ENCODE measurements at regions not wholly inside any gene's neighbourhood (a gene's known extent, or its start where the extent isn't known, plus 50 kb on each side); places are given as distances from the start of the nearest gene placed in this dataset.

DNA sequence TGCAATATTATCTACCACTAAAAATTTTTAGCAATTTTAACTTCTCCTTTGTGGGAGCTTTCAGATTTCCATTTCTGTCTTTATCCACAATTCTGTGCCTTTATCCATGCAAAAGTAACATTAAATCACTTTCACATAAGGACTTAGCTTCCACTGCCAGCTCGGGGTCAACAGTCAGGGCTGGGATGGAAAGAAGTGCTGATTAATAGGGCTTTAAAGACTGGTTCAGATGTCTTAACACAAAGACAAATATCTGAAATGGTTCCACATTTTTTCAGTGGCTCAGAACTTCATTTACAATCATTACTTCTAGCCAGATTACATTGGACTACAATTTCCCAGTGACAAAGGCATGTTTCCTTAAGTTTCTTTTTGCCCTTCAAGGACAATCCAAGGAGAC, 191.8 kb upstream of the CPHXL start:
- Mint-ChIP-seq H3K4me1 (no peaks in the 10 kb centered on the region), H3K36me3 (no peaks in the 10 kb centered on the region), H3K9me3 (peaks cover 0 to 5% (median 0%) of the 10 kb centered on the region in 11 donors), H3K27ac (no peak overlapping the region), H3K4me3 (no peak overlapping the region), H3K27me3 (peaks cover 0 to 21% (median 12%) of the 10 kb centered on the region in 5 donors)
- POLR2A ChIA-PET: no interaction called here
- H3K4me3 ChIP-seq (ENCODE audit: low read length): no peak overlapping the region
- no peaks in the 10 kb centered on the region for H3K27me3 ChIP-seq (ENCODE audit: control insufficient read depth in 2 of 2, insufficient read depth in 2 of 2, low read length in 2 of 2)
- H3K9me3 ChIP-seq (ENCODE audit: control insufficient read depth in 2 of 3, low read length in 3 of 3): no peaks in the 10 kb centered on the region
- no peaks in the 10 kb centered on the region for H3K36me3 ChIP-seq (ENCODE audit: control insufficient read depth in 2 of 3, insufficient read depth in 3 of 3, low read length in 3 of 3)
- intact Hi-C loops (cut with micrococcal nuclease): no loop called here
- CTCF ChIA-PET: no interaction called here
- DNase-seq (no peak), ATAC-seq (no peak)
- H3K27ac ChIP-seq (ENCODE audit: low read depth, low read length): no peak overlapping the region
- H3K4me1 ChIP-seq (ENCODE audit: control insufficient read depth in 2 of 2, insufficient read depth in 2 of 2, low read length in 2 of 2): no peaks in the 10 kb centered on the region

DNA sequence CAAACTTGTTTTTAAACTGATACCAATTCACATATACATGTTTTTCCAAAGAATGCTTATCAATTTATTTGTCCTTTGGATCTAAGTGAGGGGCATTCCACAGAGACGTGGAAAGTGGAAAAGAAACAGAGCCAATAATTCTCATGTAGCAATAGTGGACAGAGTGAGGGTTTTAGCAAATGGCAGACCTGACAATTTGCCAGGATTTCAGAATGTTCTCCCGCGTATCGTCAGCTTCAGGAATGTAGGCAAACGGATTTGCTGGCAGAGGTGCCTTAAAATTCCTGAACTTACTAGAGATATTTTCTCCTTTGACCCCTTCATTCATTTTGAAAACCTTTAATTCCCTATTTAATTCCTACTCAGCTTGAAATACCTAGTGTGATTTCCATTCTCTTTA, 193.4 kb upstream of the CPHXL start:
- CTCF ChIA-PET: no interaction called here
- no peaks in the 10 kb centered on the region for H3K27me3 ChIP-seq (ENCODE audit: control insufficient read depth in 2 of 2, insufficient read depth in 2 of 2, low read length in 2 of 2)
- Mint-ChIP-seq H3K36me3 (no peaks in the 10 kb centered on the region), H3K9me3 (peaks cover 0 to 5% (median 0%) of the 10 kb centered on the region in 11 donors), H3K27me3 (peaks cover 0 to 17% (median 12%) of the 10 kb centered on the region in 5 donors), H3K27ac (no peak overlapping the region), H3K4me3 (no peak overlapping the region), H3K4me1 (no peaks in the 10 kb centered on the region)
- no peaks in the 10 kb centered on the region for H3K36me3 ChIP-seq (ENCODE audit: control insufficient read depth in 2 of 3, insufficient read depth in 3 of 3, low read length in 3 of 3)
- POLR2A ChIA-PET: no interaction called here
- H3K9me3 ChIP-seq (ENCODE audit: control insufficient read depth in 2 of 3, low read length in 3 of 3): no peaks in the 10 kb centered on the region
- intact Hi-C loops (cut with micrococcal nuclease): no loop called here
- H3K27ac ChIP-seq (ENCODE audit: low read depth, low read length): no peak overlapping the region
- H3K4me3 ChIP-seq (ENCODE audit: low read length): no peak overlapping the region
- DNase-seq (no peak), ATAC-seq (no peak)
- no peaks in the 10 kb centered on the region for H3K4me1 ChIP-seq (ENCODE audit: control insufficient read depth in 2 of 2, insufficient read depth in 2 of 2, low read length in 2 of 2)

DNA sequence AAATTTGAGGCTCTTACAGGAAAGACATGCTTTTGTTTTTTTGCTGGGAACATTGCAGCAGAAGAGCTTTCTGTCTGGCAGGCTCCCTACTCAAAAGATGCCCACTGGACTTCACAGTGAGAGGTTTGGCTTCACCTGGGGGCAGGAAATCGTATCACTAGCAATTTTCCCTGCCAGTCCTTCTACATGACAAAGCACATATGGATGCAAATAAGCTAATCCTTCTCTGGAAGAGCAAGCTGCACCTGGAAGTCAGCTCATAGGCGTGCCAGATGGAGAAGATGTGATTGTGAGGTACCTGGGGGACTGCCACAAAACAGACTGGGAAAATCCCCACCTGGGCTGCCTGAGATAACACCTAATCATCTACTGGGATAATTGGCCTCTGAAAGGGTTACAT, 195.0 kb upstream of the CPHXL start:
- intact Hi-C loops (cut with micrococcal nuclease): no loop called here
- no peak overlapping the region for H3K27ac Mint-ChIP-seq
- ChIA-PET CTCF (no interaction called here), POLR2A (no interaction called here)
- no peaks in the 10 kb centered on the region for H3K4me1 Mint-ChIP-seq
- Histone ChIP-seq H3K36me3 (ENCODE audit: control insufficient read depth in 2 of 3, insufficient read depth in 3 of 3, low read length in 3 of 3) (no peaks in the 10 kb centered on the region), H3K4me3 (ENCODE audit: low read length) (no peak overlapping the region), H3K27me3 (ENCODE audit: control insufficient read depth in 2 of 2, insufficient read depth in 2 of 2, low read length in 2 of 2) (no peaks in the 10 kb centered on the region), H3K4me1 (ENCODE audit: control insufficient read depth in 2 of 2, insufficient read depth in 2 of 2, low read length in 2 of 2) (no peaks in the 10 kb centered on the region), H3K9me3 (ENCODE audit: control insufficient read depth in 2 of 3, low read length in 3 of 3) (no peaks in the 10 kb centered on the region), H3K27ac (ENCODE audit: low read depth, low read length) (no peak overlapping the region)
- no peak for DNase-seq
- ATAC-seq: no peak
- H3K9me3 Mint-ChIP-seq: peaks cover 0 to 7% (median 2%) of the 10 kb centered on the region in 11 donors
- H3K4me3 Mint-ChIP-seq: no peak overlapping the region
- peaks cover 0 to 22% (median 12%) of the 10 kb centered on the region in 5 donors for H3K27me3 Mint-ChIP-seq
- no peaks in the 10 kb centered on the region for H3K36me3 Mint-ChIP-seq

DNA sequence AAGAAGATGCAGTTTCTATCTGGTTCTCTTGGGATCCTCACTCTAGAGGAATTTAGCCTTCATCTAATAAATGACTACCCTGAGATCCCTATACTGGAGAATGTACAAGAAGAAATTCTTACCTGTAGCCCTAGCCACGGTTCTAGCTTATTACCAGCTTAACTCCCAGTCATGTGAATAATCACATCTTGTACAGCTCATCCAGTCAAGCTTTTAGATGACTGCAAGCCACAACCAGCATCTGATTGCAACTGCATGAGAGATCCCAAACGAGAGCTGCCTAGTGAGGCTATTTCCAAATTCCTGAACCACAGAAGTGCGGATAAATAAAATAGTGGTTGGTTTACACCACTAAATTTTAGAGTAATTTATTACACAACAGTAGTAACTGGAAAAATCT, 196.0 kb upstream of the CPHXL start:
- Mint-ChIP-seq H3K27me3 (peaks cover 0 to 17% (median 12%) of the 10 kb centered on the region in 5 donors), H3K9me3 (peaks cover 0 to 7% (median 2%) of the 10 kb centered on the region in 11 donors), H3K4me3 (no peak overlapping the region), H3K4me1 (no peaks in the 10 kb centered on the region), H3K36me3 (no peaks in the 10 kb centered on the region), H3K27ac (no peak overlapping the region)
- intact Hi-C loops (cut with micrococcal nuclease): no loop called here
- ATAC-seq (no peak), DNase-seq (no peak)
- Histone ChIP-seq H3K27ac (ENCODE audit: low read depth, low read length) (no peak overlapping the region), H3K36me3 (ENCODE audit: control insufficient read depth in 2 of 3, insufficient read depth in 3 of 3, low read length in 3 of 3) (no peaks in the 10 kb centered on the region), H3K4me3 (ENCODE audit: low read length) (no peak overlapping the region), H3K4me1 (ENCODE audit: control insufficient read depth in 2 of 2, insufficient read depth in 2 of 2, low read length in 2 of 2) (no peaks in the 10 kb centered on the region), H3K9me3 (ENCODE audit: control insufficient read depth in 2 of 3, low read length in 3 of 3) (no peaks in the 10 kb centered on the region), H3K27me3 (ENCODE audit: control insufficient read depth in 2 of 2, insufficient read depth in 2 of 2, low read length in 2 of 2) (no peaks in the 10 kb centered on the region)
- ChIA-PET CTCF (no interaction called here), POLR2A (no interaction called here)

DNA sequence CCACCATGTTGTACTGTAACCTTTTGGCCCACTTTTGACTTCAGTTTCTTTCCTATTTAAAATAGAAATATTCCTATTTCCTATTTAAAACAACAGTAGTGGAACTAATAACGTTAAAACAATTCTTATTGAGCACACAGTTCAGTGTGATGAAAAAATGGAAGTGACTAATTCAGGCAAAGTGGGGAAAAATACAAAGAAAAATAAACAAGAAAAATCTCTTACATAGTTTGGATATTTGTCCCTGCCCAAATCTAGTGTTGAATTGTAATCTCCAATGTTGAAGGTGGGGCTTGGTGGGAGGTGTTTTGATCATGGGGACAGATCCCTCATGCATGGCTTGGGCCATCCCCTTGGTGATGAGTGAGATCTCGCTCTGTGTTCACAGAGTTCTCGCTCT, 198.1 kb upstream of the CPHXL start:
- intact Hi-C loops (cut with micrococcal nuclease): no loop called here
- H3K27me3 Mint-ChIP-seq: peaks cover 0 to 17% (median 12%) of the 10 kb centered on the region in 5 donors
- H3K4me3 Mint-ChIP-seq: no peak overlapping the region
- no peaks in the 10 kb centered on the region for H3K9me3 ChIP-seq (ENCODE audit: control insufficient read depth in 2 of 3, low read length in 3 of 3)
- no peaks in the 10 kb centered on the region for H3K36me3 ChIP-seq (ENCODE audit: control insufficient read depth in 2 of 3, insufficient read depth in 3 of 3, low read length in 3 of 3)
- DNase-seq (no peak), ATAC-seq (no peak)
- H3K4me3 ChIP-seq (ENCODE audit: low read length): no peak overlapping the region
- ChIA-PET CTCF (no interaction called here), POLR2A (no interaction called here)
- H3K36me3 Mint-ChIP-seq: no peaks in the 10 kb centered on the region
- H3K4me1 Mint-ChIP-seq: no peaks in the 10 kb centered on the region
- H3K27me3 ChIP-seq (ENCODE audit: control insufficient read depth in 2 of 2, insufficient read depth in 2 of 2, low read length in 2 of 2): no peaks in the 10 kb centered on the region
- no peak overlapping the region for H3K27ac Mint-ChIP-seq
- no peaks in the 10 kb centered on the region for H3K4me1 ChIP-seq (ENCODE audit: control insufficient read depth in 2 of 2, insufficient read depth in 2 of 2, low read length in 2 of 2)
- peaks cover 0 to 20% (median 5%) of the 10 kb centered on the region in 11 donors for H3K9me3 Mint-ChIP-seq
- no peak overlapping the region for H3K27ac ChIP-seq (ENCODE audit: low read depth, low read length)

DNA sequence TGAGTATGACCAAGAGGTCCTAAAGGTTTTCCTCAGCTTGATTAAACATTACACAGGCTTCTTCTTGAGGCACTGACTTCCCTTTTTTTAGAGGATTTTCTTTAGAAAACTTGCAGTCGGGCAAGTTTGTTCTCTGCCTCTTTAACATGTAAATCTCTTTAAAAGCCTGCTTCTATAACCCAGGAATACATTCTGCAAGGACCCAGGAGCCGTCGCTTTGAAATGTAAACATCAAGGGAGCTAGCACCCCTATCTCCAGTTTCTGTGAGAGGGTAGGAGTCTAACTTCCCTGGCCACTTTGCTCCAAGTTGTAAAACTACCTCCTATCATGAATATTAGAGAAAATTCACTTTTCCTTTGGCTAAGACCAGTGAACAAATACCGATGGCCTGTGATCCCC, 201.5 kb upstream of the CPHXL start:
- intact Hi-C loops (cut with micrococcal nuclease): no loop called here
- Histone ChIP-seq H3K9me3 (ENCODE audit: control insufficient read depth in 2 of 3, low read length in 3 of 3) (no peaks in the 10 kb centered on the region), H3K4me1 (ENCODE audit: control insufficient read depth in 2 of 2, insufficient read depth in 2 of 2, low read length in 2 of 2) (no peaks in the 10 kb centered on the region), H3K27me3 (ENCODE audit: control insufficient read depth in 2 of 2, insufficient read depth in 2 of 2, low read length in 2 of 2) (no peaks in the 10 kb centered on the region), H3K4me3 (ENCODE audit: low read length) (no peak overlapping the region), H3K27ac (ENCODE audit: low read depth, low read length) (no peak overlapping the region), H3K36me3 (ENCODE audit: control insufficient read depth in 2 of 3, insufficient read depth in 3 of 3, low read length in 3 of 3) (no peaks in the 10 kb centered on the region)
- peaks cover 0 to 8% (median 5%) of the 10 kb centered on the region in 5 donors for H3K27me3 Mint-ChIP-seq
- ATAC-seq (no peak), DNase-seq (no peak)
- H3K4me1 Mint-ChIP-seq: no peaks in the 10 kb centered on the region
- CTCF ChIA-PET: no interaction called here
- H3K27ac Mint-ChIP-seq: no peak overlapping the region
- no peak overlapping the region for H3K4me3 Mint-ChIP-seq
- POLR2A ChIA-PET: no interaction called here
- H3K36me3 Mint-ChIP-seq: no peaks in the 10 kb centered on the region
- H3K9me3 Mint-ChIP-seq: peaks cover 0 to 40% (median 9%) of the 10 kb centered on the region in 11 donors

DNA sequence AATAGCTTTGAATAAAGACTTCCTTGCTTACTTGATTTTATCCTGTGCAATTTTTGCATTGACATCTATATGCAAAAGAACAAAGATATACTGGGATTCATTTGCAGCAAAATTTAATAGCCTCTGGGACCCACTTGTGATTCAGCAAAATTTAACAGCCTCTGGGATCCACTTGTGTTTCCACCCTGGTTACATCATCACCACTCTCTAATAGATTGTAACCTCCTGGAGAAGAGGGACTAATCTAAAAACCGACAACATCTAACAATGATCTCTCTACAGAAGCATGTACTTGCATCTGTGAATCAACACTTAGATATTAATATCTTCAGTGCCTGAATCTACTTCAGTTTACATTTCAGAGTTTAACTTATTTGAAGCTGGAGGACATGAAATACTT, 202.0 kb upstream of the CPHXL start:
- Mint-ChIP-seq H3K36me3 (no peaks in the 10 kb centered on the region), H3K9me3 (peaks cover 0 to 40% (median 9%) of the 10 kb centered on the region in 11 donors), H3K27me3 (peaks cover 0 to 8% (median 5%) of the 10 kb centered on the region in 5 donors), H3K4me3 (no peak overlapping the region), H3K27ac (no peak overlapping the region), H3K4me1 (no peaks in the 10 kb centered on the region)
- no peaks in the 10 kb centered on the region for H3K4me1 ChIP-seq (ENCODE audit: control insufficient read depth in 2 of 2, insufficient read depth in 2 of 2, low read length in 2 of 2)
- no peaks in the 10 kb centered on the region for H3K27me3 ChIP-seq (ENCODE audit: control insufficient read depth in 2 of 2, insufficient read depth in 2 of 2, low read length in 2 of 2)
- ATAC-seq (no peak), DNase-seq (no peak)
- CTCF ChIA-PET: no interaction called here
- H3K36me3 ChIP-seq (ENCODE audit: control insufficient read depth in 2 of 3, insufficient read depth in 3 of 3, low read length in 3 of 3): no peaks in the 10 kb centered on the region
- intact Hi-C loops (cut with micrococcal nuclease): no loop called here
- H3K4me3 ChIP-seq (ENCODE audit: low read length): no peak overlapping the region
- no peak overlapping the region for H3K27ac ChIP-seq (ENCODE audit: low read depth, low read length)
- POLR2A ChIA-PET: no interaction called here
- no peaks in the 10 kb centered on the region for H3K9me3 ChIP-seq (ENCODE audit: control insufficient read depth in 2 of 3, low read length in 3 of 3)

Measured in naive thymus-derived CD4-positive, alpha-beta T cell (primary cell).